HG03108 (cell line): ENCODE measurements at regions not wholly inside any gene's neighbourhood (a gene's known extent, or its start where the extent isn't known, plus 50 kb on each side); places are given as distances from the start of the nearest gene placed in this dataset.

Source experiments
- ATAC-seq: cut with Tn5 transposase; IDR thresholded peaks from one replicate; pipeline ENCODE4 v1.9.1; 2021; ENCODE audit warnings: moderate library complexity; ENCODE audit not compliant: unreplicated experiment

DNA sequence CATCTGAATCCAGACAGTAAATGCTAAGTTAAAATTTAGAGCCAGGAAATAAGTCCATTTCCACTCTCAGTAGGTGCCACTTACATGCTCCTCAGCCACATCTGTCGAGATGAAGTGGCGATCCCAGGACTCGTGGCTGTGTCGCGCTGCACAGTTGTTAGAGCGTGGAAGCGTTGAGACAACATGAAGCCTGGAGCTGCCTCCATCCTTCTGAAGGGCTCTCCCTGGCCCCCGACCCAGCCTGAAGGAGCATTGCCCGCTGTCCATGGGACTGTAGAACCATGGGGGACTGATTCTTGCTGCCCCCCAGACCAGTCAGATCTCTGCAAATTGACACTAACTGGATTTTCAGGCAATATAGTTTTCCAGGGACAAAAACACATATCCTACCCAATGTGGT lies 58.9 kb downstream of the IRX1 start:
- no peak for ATAC-seq

DNA sequence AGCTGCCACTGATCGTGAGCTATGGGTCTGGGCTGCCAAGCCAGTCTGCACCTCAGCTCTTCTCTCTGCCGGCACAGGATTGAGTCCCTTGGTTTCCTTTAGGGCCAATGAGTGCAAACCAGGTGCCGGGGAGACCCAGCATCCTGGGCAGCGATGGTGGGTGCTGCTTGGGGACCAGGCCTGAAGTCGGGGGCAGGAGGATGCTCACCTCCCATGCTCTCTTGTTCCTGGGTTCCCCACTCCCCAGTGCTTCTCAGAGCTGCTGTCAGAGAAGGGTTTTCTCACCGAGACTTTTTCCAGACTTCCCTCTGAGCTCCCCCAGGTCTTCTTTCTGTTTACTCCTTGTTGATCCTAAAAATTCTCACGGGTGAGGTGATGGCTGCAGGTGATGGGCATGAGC lies 61.2 kb downstream of the IRX1 start:
- no peak for ATAC-seq

DNA sequence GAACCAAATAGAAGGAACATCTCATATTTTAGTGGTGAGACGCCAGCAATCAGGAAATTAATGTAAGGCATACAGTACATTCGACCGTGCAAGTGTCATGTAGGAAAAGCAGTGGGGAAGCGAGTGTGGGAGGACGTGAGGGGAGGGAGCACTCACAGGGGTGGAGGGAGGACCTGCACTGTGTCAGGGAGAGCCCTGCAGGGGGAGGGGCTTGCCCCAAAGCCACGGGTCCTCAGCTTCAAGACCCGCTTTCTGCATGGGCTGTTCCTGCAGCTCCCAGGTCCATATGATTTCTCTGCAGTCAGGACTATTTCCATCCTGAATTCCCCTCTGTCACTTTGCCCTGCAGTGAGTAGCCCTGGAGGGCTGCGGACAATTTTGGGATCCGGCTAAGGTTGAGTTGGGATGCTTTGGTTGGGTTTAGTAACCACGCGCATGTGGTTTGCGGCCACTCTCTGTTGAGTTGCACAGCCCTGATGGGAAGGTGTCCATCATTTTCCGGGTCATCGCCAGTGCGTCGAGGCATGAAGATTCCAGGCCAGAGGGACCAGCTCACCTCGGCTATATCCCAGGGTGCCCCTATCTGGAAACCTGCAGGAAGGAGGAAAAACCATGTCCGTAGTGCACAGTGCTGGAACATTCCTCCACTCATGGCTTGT lies 61.9 kb downstream of the IRX1 start:
- no peak for ATAC-seq

DNA sequence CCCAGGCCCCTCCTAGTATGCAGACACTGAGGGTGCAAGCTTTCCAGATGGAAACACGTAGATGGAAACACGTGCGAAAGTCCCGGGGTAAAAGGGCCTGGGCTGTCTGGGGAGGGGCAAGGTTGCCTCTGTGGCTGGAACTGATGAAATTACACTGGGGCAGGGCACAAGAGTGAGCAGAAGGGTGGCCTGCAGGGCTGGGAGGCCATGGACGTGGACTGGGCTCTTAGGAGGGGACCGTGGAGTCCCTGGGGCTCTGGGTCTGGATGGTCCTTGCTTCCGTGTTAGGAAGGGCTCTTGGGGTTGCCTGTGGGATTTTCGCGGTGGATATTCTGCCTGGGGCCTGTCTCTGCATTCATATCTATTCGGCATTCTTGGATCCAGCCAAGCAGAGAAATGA lies 63.3 kb downstream of the IRX1 start:
- no peak for ATAC-seq

DNA sequence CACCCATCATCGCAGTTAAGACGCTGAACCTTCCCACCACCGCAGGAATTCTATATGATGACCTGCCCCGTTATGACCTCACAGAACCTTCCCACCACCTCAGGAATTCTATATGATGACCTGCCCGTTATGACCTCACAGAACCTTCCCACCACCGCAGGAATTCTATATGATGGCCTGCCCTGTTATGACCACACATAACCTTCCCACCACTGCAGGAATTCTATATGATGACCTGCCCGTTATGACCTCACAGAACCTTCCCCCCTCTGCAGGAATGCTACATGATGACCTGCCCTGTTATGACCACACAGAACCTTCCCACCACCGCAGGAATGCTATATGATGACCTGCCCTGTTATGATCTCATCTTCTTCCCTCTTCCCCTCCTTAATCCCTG lies 64.3 kb downstream of the IRX1 start:
- ATAC-seq = no peak

DNA sequence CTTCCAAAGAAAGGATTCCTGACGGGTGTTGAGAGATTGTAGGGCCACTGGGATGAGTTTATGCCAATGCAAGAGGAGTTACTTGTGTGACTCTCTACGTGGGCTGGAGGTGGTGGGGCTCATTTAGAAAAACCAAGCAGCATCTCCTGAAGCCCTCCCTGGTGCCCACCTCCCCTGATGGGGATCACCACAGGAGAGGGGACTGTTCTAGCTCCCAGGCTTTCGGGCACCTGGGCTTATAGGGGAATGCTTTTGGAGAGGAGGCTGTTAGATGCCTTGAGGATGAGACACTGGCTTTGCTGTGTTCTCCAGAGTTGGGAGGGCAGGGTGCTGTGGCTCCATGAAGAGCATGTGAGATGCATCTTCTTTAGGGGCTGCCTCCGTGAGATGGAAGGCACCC lies 65.0 kb downstream of the IRX1 start:
- no peak for ATAC-seq

DNA sequence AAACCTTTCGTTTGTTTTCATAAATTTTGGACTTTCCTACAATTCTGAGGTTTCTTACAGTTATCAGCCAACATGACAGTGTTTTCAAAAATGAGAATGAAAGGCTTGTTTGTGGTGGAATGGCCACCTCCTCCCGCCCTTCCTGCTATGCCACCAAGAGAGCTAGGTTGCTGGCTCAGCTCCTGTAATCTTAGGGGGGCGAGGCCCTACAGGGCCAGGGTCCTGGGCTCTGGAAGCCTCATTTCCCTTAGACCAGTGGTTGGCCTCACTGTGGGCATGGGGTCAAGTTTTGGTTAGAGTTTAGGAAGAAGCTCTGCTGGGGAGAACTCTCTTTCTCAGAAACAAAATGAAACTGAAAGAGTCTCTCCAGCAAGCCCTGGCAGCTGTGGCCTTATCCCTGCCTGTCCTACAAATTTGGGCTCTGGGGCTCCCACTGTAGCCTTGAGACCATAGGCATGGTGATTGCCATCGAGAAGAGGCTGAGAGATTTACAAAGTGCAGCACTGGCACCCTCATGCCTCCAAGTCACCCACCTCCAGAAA lies 66.2 kb downstream of the IRX1 start:
- no peak for ATAC-seq

DNA sequence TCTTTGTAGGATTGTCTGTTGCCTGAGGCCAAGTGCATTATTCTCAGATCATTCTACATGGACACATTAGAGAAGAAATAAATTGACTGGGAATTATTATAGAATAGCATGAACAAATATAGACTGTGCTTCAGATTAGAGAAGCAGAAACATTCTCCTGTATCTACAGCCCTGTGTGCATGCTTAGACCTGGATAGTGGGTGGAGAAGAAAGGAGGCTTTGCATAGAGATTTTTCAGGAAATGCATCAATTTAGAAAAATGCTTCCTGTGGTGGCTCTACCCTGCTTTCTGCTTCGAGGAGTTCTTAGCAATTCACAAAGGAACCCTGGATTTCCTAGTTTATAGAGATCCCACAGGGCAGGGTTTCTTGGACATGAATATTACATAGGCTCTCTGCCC lies 66.7 kb downstream of the IRX1 start:
- ATAC-seq = no peak

DNA sequence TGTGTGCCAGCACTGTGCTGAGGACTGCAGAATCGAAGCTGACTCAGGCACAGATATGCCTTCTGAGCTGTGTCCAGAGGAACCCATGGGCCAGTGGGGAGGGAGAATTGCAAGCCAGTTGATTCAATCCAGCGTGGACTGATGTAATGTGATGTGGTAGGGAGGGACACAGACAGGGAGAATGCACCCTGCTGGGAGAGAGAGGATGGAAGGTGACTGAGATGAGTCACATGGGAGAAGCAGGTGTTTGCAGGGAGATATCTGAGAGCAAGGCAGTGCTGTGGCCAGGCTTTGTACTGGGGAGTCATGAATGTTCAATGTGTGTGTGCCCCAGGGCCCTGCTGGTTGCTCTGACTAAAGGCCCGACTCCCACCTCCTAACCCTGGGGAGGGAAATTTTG lies 75.7 kb downstream of the IRX1 start:
- ATAC-seq = no peak

DNA sequence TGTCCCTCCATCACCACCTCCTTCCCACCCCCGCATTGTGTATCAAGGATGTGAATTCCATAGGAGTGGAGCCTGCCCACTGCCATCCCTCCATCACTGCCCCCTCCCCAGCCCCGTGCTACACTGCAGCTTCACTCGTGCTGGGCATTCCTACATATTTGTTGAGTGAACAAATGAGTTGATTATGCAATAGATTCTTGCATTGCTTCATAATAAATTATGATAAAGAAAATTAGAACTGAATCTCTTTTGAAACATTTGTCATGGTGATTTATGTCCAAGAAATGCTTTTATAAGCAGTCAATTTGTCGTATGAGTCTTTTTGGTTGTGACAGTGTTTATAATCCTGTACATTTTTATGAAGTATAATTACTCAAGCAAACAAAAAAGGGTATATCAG lies 83.2 kb downstream of the IRX1 start:
- ATAC-seq = no peak

DNA sequence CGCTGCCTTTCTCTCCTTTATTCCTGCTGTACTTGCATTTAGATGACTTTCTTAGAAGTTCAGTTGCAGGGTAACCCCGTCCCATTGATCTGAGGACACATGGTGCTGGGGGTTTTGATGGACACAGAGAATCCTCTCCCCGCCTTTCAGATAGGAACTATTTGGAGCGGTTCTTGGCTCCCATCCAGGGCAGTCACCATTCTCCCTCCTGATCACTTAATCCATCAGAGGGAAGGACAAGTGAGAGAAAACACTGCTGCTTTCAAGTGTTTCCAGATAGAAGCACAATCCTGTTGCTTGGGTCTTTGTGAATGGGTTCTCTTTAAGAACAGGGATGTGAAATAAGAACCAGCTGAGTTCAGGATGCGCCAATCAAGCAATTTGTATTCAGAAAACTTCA lies 85.2 kb downstream of the IRX1 start:
- no peak for ATAC-seq

DNA sequence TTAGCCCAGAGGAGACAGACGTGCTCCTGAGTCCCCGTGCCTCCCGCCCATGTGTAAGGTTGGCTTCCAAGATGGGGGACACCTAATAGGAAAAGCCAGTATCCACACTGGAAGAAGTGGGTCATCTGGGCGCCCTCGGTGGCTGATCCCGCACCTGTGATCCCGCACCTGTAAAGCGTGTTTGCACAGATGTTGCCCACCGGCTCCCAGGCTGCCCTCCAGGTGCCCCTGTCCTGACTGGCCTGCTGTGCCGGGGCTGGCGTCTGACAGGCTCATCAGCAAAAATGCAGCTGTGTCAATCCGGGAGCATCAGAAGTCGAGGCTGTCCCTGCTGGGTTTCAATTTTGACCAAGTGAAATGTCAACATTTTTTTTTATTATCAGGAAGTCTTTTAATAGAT lies 88.5 kb downstream of the IRX1 start:
- ATAC-seq = no peak

DNA sequence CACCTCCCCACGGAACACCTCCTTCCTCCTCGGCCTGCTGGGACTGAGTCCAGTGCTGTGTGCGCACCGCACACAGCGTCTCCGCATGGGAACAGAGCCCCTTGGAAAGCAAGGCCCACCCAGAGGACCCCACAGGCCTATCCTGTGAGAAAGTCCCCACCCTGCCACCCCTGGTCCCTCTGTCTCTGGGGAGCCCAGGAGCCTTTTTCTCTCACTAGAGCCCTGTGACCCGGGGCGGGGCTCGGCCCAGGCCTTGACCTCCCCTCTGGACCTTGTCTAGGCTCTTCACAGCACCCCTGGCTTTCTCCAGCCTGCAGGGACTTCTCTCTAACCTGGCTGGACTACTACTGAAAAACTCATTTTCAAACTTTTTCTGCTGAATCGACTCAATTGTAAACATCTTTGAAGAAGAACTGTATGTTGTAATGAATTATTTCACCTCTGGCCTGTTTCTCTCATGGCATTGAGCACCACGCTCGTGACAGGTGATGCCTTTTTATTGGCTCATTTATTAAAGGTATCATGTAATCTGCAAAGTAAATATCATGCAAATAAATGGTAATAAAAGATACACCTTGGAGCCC lies 89.2 kb downstream of the IRX1 start:
- ATAC-seq = no peak

DNA sequence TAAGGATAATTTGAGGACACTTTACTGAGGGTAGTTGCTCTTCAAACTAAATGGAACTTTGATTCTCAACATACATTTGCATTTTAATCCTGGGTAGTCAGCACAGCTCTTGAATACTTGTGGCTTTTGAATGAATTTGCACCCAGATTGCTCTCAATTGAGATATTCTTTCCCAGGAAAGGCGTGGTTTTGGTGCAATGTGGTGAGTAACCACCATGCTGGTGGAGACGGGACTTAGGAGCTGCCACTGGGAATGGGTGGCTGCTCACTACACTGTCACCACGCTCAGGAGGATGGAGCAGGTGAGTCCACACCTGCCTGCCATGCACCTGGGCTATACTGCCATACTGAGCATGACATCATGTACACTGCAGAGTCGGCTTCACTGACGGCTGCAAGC lies 99.2 kb downstream of the IRX1 start:
- ATAC-seq = no peak

DNA sequence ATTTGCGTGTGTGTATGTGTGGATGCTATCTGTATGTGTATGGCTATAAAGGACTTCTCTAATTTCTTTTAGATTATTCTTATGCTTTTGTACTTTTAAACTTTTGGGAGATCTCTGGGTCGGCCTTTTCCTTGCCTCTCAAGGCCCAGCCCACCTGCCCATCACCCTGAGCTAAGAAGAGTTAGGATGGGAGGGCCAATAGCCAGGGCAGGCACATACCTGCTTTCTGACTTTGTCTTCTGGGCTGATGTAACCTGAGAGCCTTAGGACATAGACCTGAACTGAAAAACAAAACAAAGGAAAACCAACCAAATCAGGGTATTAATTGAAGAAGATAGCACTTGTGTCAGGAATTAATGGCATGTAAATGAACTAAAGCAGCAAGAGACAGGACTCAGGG lies 100.2 kb downstream of the IRX1 start:
- ATAC-seq = no peak

DNA sequence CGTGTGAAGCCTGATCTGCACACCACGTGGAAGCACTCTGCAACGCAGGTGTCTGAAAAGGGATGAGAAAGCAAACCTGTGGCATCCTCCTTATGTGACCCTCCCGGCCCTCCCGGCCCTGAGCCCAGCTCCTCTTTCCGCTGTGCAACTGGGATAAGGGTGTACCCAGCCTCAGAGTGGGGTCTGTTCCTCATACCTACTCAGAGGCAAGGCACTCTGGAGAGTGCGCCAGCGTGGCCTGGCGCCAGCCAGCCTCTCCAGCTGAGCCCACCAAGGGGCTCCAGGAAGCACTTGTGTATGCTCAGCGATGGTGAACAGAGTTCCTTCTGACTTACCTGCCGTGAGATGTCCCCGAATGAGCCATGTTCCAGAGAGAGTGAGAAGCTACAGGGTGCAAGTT lies 102.8 kb downstream of the IRX1 start:
- no peak for ATAC-seq

DNA sequence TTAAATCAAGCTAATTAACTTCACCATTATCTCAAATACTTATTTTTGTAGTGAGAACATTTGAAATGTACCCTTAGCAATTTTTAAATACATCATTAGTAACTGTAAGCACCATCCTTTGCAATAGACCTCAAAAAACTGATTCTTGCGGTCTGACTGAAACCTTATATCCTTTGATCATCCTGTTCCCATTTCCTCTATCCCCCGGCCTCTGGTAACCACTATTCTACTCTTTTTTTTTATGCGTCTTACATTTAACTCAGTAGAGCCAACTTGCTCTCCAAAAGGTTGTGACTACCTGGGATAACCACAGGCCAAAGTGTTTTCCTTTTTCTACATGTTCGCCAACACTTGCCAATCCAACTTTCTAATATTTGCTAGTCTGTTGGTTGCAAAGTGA lies 106.1 kb downstream of the IRX1 start:
- no peak for ATAC-seq

DNA sequence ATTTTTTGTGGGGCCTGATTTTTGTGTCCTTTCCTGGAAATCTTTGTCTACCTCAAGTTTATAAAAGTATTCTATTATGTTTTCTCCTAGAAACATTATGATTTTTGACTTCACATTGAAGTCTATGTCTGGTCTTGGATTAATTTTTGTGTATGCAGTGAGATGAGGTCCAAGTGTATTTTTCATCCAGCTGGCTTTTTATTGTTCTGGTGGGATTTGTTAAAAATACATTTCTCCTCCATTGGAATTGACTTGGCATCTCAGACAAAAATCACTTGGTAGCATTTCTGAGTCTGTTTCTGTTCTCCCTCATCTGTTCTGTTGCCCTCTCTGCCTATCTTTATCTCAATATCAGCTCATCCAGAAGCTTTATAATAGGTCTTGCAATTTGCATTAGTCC lies 109.0 kb downstream of the IRX1 start:
- no peak for ATAC-seq

DNA sequence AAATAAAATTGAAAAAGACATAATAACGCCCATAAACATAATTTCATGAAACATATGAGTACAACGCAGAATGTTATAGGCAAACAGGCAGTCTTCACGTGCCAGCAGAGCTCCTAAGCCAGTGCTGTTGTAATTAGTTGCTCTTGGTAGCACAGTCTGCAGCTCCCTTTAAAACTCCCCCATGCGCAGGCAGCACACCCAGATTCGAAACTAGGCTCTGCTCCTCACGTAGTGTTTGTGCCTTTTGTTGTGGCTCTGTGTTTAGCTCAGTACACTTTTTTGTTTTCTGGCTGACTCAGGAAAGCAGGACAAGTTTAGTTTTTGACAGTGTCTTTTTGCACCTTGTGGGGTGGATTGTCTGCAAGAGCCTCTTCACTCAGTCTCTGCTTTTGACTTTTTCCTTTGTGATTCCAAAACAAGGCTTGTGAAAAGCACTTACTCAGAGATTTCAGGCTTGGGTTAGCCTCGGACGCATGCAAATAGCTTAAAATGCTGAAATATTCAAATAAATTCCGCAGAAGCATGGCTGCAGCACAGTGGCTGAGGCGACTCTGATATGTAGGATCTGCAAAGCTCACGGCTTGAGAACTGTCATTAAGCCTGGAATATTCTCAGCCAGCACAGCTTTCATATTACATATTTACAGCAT lies 113.6 kb downstream of the IRX1 start:
- ATAC-seq = no peak

DNA sequence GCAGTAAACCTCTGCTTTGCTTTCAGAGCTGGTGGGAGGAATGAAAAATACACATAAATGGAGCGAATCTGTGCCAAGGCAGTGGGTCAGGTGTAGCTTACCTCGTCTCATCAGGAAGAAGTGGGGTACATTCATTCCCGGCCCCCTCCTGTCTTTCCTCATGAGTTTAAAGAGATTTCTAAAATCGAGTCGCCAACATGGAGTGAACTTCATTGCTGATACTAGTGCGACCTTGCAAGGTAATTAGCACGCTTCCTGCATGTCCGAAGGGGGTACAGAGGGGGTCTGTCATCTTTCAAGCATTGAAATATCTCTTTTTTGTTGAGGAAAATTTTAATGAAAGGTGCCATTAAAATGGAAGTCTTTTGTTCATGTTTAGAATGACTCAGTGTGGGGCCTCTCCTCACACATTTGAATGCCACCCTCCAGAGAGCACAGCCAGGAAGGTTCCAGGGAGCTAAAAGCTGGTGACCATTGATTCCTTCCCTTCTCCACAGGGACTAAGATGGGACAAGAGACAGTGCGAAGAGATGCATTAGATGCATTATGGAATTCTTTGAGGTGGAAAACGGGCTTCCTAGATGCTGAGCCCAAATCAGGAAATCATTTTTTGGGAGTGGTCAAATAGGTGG lies 114.2 kb downstream of the IRX1 start:
- no peak for ATAC-seq

DNA sequence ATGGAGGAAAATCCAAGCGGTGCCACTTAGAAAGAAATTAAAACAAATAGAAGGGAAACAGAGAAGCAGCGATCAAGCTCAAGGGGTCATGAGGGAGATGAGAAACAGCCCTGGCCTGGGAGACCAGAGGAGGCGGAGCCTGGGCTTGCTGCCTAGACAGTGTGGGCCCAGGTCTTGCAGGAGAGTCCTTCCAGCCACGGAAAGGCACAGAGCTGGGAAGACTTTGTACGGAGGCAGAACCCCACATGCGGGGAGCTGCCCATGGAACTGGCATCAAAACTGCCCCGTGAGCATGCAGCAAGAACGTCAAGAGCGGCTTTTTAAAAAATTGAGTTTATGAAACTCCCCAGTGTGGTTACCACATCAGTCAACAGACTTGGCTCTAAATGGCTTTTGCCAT lies 119.4 kb downstream of the IRX1 start:
- no peak for ATAC-seq

DNA sequence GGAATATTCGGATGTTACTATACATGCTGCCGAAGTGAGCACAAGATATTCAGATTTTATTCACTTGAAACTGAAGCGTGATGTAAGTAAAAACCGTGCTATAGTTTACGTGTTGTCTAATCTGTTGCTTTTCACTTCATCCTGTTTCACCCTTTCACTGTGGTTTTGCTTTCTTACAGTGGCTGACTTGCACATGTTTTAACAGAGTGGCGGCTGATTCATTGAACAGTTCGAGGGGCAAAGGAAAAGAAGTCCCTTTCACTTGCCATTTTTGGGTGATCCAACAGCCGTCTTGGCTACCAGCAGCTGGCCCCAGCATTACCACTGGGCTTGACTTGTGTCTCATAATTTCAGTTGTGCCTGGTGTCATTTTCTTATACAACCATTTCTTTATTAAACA lies 134.0 kb downstream of the IRX1 start:
- ATAC-seq = no peak
